H1 (cell line): ENCODE measurements at regions not wholly inside any gene's neighbourhood (a gene's known extent, or its start where the extent isn't known, plus 50 kb on each side); places are given as distances from the start of the nearest gene placed in this dataset.

Source experiments
- CTCF ChIA-PET: fragments of 300-600 bp; sonication (Branson Sonifier 250); formaldehyde crosslinking; loops from one replicate; lab custom pipeline; 2021; ENCODE audit not compliant: partially characterized antibody; lab: Charles Lee
- POLR2A ChIA-PET: fragments of 300-600 bp; sonication (Branson Sonifier 250); formaldehyde crosslinking; loops from one replicate; lab custom pipeline; 2021; ENCODE audit warnings: inconsistent platforms; ENCODE audit not compliant: partially characterized antibody; lab: Charles Lee
- DNase-seq, 2 experiments: peaks; one replicate each; pipeline versions ENCODE4 v3.0.0 to v3.0.0-alpha.2; 2010 to 2022; ENCODE audit warnings: low spot score in 2 of 2, low read depth in 1 of 2, mixed read lengths in 1 of 2
- FAIRE-seq: peaks from 2 replicates; lab custom pipeline; 2011; peaks lifted over from hg19 to GRCh38; lab: Jason Lieb, UNC
- H2AFZ ChIP-seq: 2 replicates; pipeline ENCODE4 v1.8.1; 2012; ENCODE audit warnings: low read length, inconsistent platforms
- H2AK5ac ChIP-seq: 2 replicates; pipeline ENCODE4 v1.6.1; 2013; ENCODE audit warnings: low read depth, low read length
- H2BK120ac ChIP-seq: replicated peaks from 2 replicates; pipeline ENCODE3; 2013; ENCODE audit warnings: low read depth, low read length, inconsistent platforms
- H2BK12ac ChIP-seq: 2 replicates; pipeline ENCODE4 v1.6.1; 2013; ENCODE audit warnings: low read depth, low read length
- H2BK15ac ChIP-seq: 2 replicates; pipeline ENCODE4 v1.6.1; 2013; ENCODE audit warnings: low read length
- H2BK20ac ChIP-seq: 2 replicates; pipeline ENCODE4 v1.6.1; 2013; ENCODE audit warnings: low read length
- H2BK5ac ChIP-seq: 2 replicates; pipeline ENCODE4 v1.6.1; 2013; ENCODE audit warnings: low read depth, low read length
- H3K14ac ChIP-seq: 2 replicates; pipeline ENCODE4 v1.6.1; 2013; ENCODE audit warnings: inconsistent platforms; ENCODE audit not compliant: insufficient read length
- H3K18ac ChIP-seq: 2 replicates; pipeline ENCODE4 v1.6.1; 2013; ENCODE audit warnings: low read length; ENCODE audit errors: extremely low read depth
- H3K23ac ChIP-seq: 2 replicates; pipeline ENCODE4 v1.6.1; 2013; ENCODE audit warnings: inconsistent platforms; ENCODE audit not compliant: insufficient read length
- H3K23me2 ChIP-seq: 2 replicates; pipeline ENCODE4 v1.6.1; 2013; ENCODE audit warnings: low read depth, low read length
- H3K27ac ChIP-seq: 2 replicates; pipeline ENCODE4 v1.6.1; 2011; ENCODE audit warnings: low read depth, low read length, inconsistent platforms
- H3K27me3 ChIP-seq, 4 experiments: replicated peaks in 1 of 4; 1 replicate in 1 of 4; 2 replicates in 3 of 4; pipeline versions ENCODE4 v1.6.1 to v1.8.1; 2011 to 2013; ENCODE audit warnings: low read length in 3 of 4, mild to moderate bottlenecking in 3 of 4, inconsistent platforms in 2 of 4, mixed read lengths in 2 of 4, moderate library complexity in 1 of 4; ENCODE audit not compliant: control insufficient read depth in 3 of 4, insufficient read depth in 3 of 4; ENCODE audit errors: extremely low read depth in 1 of 4
- H3K36me3 ChIP-seq, 4 experiments: 2 replicates each; pipeline versions ENCODE4 v1.6.1 to v1.8.1; 2011 to 2013; ENCODE audit warnings: mild to moderate bottlenecking in 4 of 4, low read length in 3 of 4, moderate library complexity in 2 of 4, control low read depth in 1 of 4, inconsistent platforms in 1 of 4; ENCODE audit not compliant: insufficient read depth in 4 of 4, control insufficient read depth in 2 of 4
- H3K4ac ChIP-seq: replicated peaks from 2 replicates; pipeline ENCODE3; 2013; ENCODE audit warnings: low read length, low read depth, mixed read lengths, inconsistent platforms; ENCODE audit not compliant: insufficient read length
- H3K4me1 ChIP-seq, 4 experiments: replicated peaks in 1 of 4; 1 replicate in 1 of 4; 2 replicates in 3 of 4; pipeline versions ENCODE4 v1.6.1 to v1.8.1; 2011 to 2013; ENCODE audit warnings: low read length in 3 of 4, inconsistent platforms in 2 of 4, mixed read lengths in 1 of 4; ENCODE audit not compliant: insufficient read depth in 4 of 4, control insufficient read depth in 3 of 4
- H3K4me2 ChIP-seq, 2 experiments: 2 replicates each; pipeline versions ENCODE4 v1.6.1 to v1.8.1; 2011 to 2013; ENCODE audit warnings: low read depth in 2 of 2, low read length in 2 of 2, control low read depth in 1 of 2, inconsistent platforms in 1 of 2, mild to moderate bottlenecking in 1 of 2; ENCODE audit not compliant: insufficient read depth in 1 of 2
- H3K4me3 ChIP-seq, 4 experiments: fragments of 200-600, 300-600 bp in 1 of 4; sonication (generic), shearing (Covaris generic), sonication (Bioruptor Twin) in 1 of 4; 2 replicates each; pipeline versions ENCODE4 v1.5.1 to v1.8.1; 2011 to 2016; ENCODE audit warnings: low read length in 4 of 4, low read depth in 3 of 4, control low read depth in 2 of 4, inconsistent platforms in 2 of 4, mild to moderate bottlenecking in 2 of 4, mixed read lengths in 1 of 4, moderate library complexity in 1 of 4; ENCODE audit not compliant: insufficient read depth in 2 of 4; ENCODE audit errors: extremely low read depth in 1 of 4
- H3K56ac ChIP-seq: replicated peaks from 2 replicates; pipeline ENCODE3; 2013; ENCODE audit warnings: low read depth, mild to moderate bottlenecking, mixed read lengths, low read length, inconsistent platforms; ENCODE audit not compliant: insufficient read length
- H3K79me1 ChIP-seq: 2 replicates; pipeline ENCODE4 v1.6.1; 2013; ENCODE audit warnings: low read depth, low read length, control low read depth
- H3K79me2 ChIP-seq, 2 experiments: 2 replicates each; pipeline versions ENCODE4 v1.6.1 to v1.8.1; 2012 to 2013; ENCODE audit warnings: low read length in 2 of 2, mild to moderate bottlenecking in 2 of 2, inconsistent platforms in 1 of 2; ENCODE audit not compliant: insufficient read depth in 2 of 2, control insufficient read depth in 1 of 2
- H3K9ac ChIP-seq, 4 experiments: replicated peaks in 1 of 4; 1 replicate in 1 of 4; 2 replicates in 3 of 4; pipeline versions ENCODE4 v1.6.1 to v1.8.1; 2011 to 2013; ENCODE audit warnings: low read depth in 3 of 4, low read length in 3 of 4, control low read depth in 2 of 4, mild to moderate bottlenecking in 2 of 4, moderate library complexity in 2 of 4, inconsistent platforms in 1 of 4; ENCODE audit errors: extremely low read depth in 1 of 4
- H3K9me3 ChIP-seq, 2 experiments: 2 replicates each; pipeline versions ENCODE4 v1.6.1 to v1.8.1; 2012 to 2013; ENCODE audit warnings: mild to moderate bottlenecking in 2 of 2, moderate library complexity in 2 of 2, control low read depth in 1 of 2, inconsistent platforms in 1 of 2, low read depth in 1 of 2, low read length in 1 of 2, mixed read lengths in 1 of 2; ENCODE audit not compliant: insufficient read depth in 2 of 2
- H4K20me1 ChIP-seq, 2 experiments: replicated peaks in 1 of 2; 2 replicates each; pipeline versions ENCODE3 to v1.8.1; 2011 to 2013; ENCODE audit warnings: inconsistent platforms in 2 of 2, low read length in 2 of 2, mild to moderate bottlenecking in 1 of 2; ENCODE audit not compliant: insufficient read depth in 2 of 2, control insufficient read depth in 1 of 2
- H4K5ac ChIP-seq: 2 replicates; pipeline ENCODE4 v1.6.1; 2013; ENCODE audit warnings: low read length, low read depth, mixed read lengths, inconsistent platforms; ENCODE audit not compliant: insufficient read length
- H4K8ac ChIP-seq: 2 replicates; pipeline ENCODE4 v1.8.0; 2013; ENCODE audit warnings: mild to moderate bottlenecking, moderate library complexity, low read length, inconsistent platforms; ENCODE audit not compliant: insufficient read depth; ENCODE audit errors: extremely low read depth
- H4K91ac ChIP-seq: replicated peaks from 2 replicates; pipeline ENCODE3; 2013; ENCODE audit warnings: low read length, mixed read lengths, inconsistent platforms; ENCODE audit not compliant: insufficient read length
- RBBP5 ChIP-seq: IDR thresholded peaks from 2 replicates; pipeline ENCODE4 v1.7.1; 2012; ENCODE audit warnings: low read depth, mild to moderate bottlenecking, inconsistent platforms, low read length, moderate library complexity, borderline replicate concordance
- WGBS, 2 experiments: shearing (Covaris generic) in 1 of 2; methylation state at CpG; one replicate each; pipeline versions ENCODE4 v1.1.6 to v1.1.7; 2013 to 2015; ENCODE audit warnings: low lambda C conversion rate in 2 of 2, mixed read lengths in 2 of 2, inconsistent platforms in 1 of 2, low coverage in 1 of 2, missing lambda C conversion rate in 1 of 2; ENCODE audit not compliant: insufficient replicate concordance in 2 of 2, insufficient coverage in 1 of 2, insufficient read length in 1 of 2; ENCODE audit errors: extremely low coverage in 1 of 2, missing lambda C conversion rate in 1 of 2; 5-methylcytosine and 5-hydroxymethylcytosine counted together

- H3K56ac ChIP-seq: no peak overlapping the region
- H3K14ac ChIP-seq: no peak overlapping the region
- H4K91ac ChIP-seq: no peak overlapping the region
- no peaks in the 10 kb centered on the region for H4K20me1 ChIP-seq
- H3K27me3 ChIP-seq: no peaks in the 10 kb centered on the region
- ChIA-PET CTCF (interaction anchor here (2.0 kb wide), 1 partner anchor 20 kb away, joined by 5 read pairs; no protein-coding TSS in a partner anchor), POLR2A (no interaction called here)
- no peak overlapping the region for H4K5ac ChIP-seq
- H4K8ac ChIP-seq: no peak overlapping the region
- no peaks in the 10 kb centered on the region for H3K36me3 ChIP-seq
- H3K79me2 ChIP-seq: no peaks in the 10 kb centered on the region
- H3K23me2 ChIP-seq: no peaks in the 10 kb centered on the region
- no peak overlapping the region for H3K23ac ChIP-seq
- H2BK12ac ChIP-seq: no peak overlapping the region
- H3K4me3 ChIP-seq: no peak overlapping the region
- no peak overlapping the region for H2BK20ac ChIP-seq
- no peak overlapping the region for H3K18ac ChIP-seq
- H2AFZ ChIP-seq: no peak overlapping the region
- H3K9ac ChIP-seq: no peak overlapping the region
- FAIRE-seq: no peak
- no peak for TF ChIP-seq RBBP5
- H3K4me1 ChIP-seq: no peaks in the 10 kb centered on the region
- H3K27ac ChIP-seq: no peak overlapping the region
- no peak overlapping the region for H2BK5ac ChIP-seq
- H2BK120ac ChIP-seq: no peak overlapping the region
- H3K4me2 ChIP-seq: no peak overlapping the region
- H2BK15ac ChIP-seq: no peak overlapping the region
- no peak overlapping the region for H2AK5ac ChIP-seq
- no peak overlapping the region for H3K4ac ChIP-seq
- no peak for DNase-seq
- H3K9me3 ChIP-seq: no peaks in the 10 kb centered on the region
- 90% methylated on average over 1 of the region's 1 CpG; no CpG with 5 or more reads in 1 of the 2 experiments for WGBS, 2 experiments
- H3K79me1 ChIP-seq: no peaks in the 10 kb centered on the region
These were observed 217.9 kb downstream of the UBE2E3 start for GRCh38 chr2:181198183-181198864.
